HepG2 (cell line): ENCODE measurements at regions not wholly inside any gene's neighbourhood (a gene's known extent, or its start where the extent isn't known, plus 50 kb on each side); places are given as distances from the start of the nearest gene placed in this dataset.
A peak's percentile ranks its signal among the peaks of the same experiment; 100 is the strongest.

Source experiments
- GABPA ChIP-seq, 2 experiments: IDR thresholded peaks; 2 replicates each; pipeline ENCODE4 v1.6.1; 2011 to 2016; ENCODE audit warnings: low read depth in 2 of 2, low read length in 1 of 2, missing biosample characterization in 1 of 2, missing genetic modification characterization in 1 of 2
- NFKB2 ChIP-seq: sonication (generic); formaldehyde crosslinking; IDR thresholded peaks from 2 replicates; pipeline ENCODE4 v1.4.0; 2020; ENCODE audit warnings: missing genetic modification reagents, borderline replicate concordance
- NFYC ChIP-seq: IDR thresholded peaks from 2 replicates; pipeline ENCODE4 v1.6.1; 2016; ENCODE audit warnings: missing genetic modification reagents, missing compliant biosample characterization
- NR2F6 ChIP-seq, 2 experiments: IDR thresholded peaks; 2 replicates each; pipeline ENCODE4 v1.6.1; 2016; ENCODE audit warnings: antibody characterized with exemption in 1 of 2, mild to moderate bottlenecking in 1 of 2
- REPIN1 ChIP-seq: sonication (generic); formaldehyde crosslinking; IDR thresholded peaks from 2 replicates; pipeline ENCODE4 v1.8.0; 2022; ENCODE audit warnings: missing genetic modification reagents, low read depth, mild to moderate bottlenecking, borderline replicate concordance
- SIX4 ChIP-seq: sonication (generic); formaldehyde crosslinking; IDR thresholded peaks from 2 replicates; pipeline ENCODE4 v1.4.0; 2020; ENCODE audit warnings: missing genetic modification reagents
- SMAD3 ChIP-seq: sonication (generic); formaldehyde crosslinking; IDR thresholded peaks from 2 replicates; pipeline ENCODE4 v1.4.0; 2020; ENCODE audit warnings: missing genetic modification reagents
- SOX5 ChIP-seq: IDR thresholded peaks from 2 replicates; pipeline ENCODE4 v1.6.1; 2016; ENCODE audit warnings: borderline replicate concordance
- SRSF4 ChIP-seq: fragments of 200-400 bp; formaldehyde crosslinking; IDR thresholded peaks from one replicate; pipeline ENCODE4 v1.6.1; 2018; ENCODE audit warnings: mild to moderate bottlenecking, low read depth, low read length, moderate library complexity; ENCODE audit not compliant: poor library complexity, severe bottlenecking
- ZBTB1 ChIP-seq: sonication (generic); formaldehyde crosslinking; IDR thresholded peaks from 2 replicates; pipeline ENCODE4 v1.4.0; 2020; ENCODE audit warnings: missing genetic modification reagents, borderline replicate concordance
- ZBTB42 ChIP-seq: sonication (generic); formaldehyde crosslinking; IDR thresholded peaks from 2 replicates; pipeline ENCODE4 v1.5.0; 2020; ENCODE audit warnings: mild to moderate bottlenecking, missing genetic modification reagents
- ZBTB7B ChIP-seq: sonication (generic); formaldehyde crosslinking; IDR thresholded peaks from 2 replicates; pipeline ENCODE4 v1.4.0; 2020; ENCODE audit warnings: missing genetic modification reagents
- ZFP82 ChIP-seq: sonication (generic); formaldehyde crosslinking; IDR thresholded peaks from 2 replicates; pipeline ENCODE4 v1.5.1; 2020; ENCODE audit warnings: mild to moderate bottlenecking, missing genetic modification reagents, borderline replicate concordance
- ZNF101 ChIP-seq: sonication (generic); formaldehyde crosslinking; IDR thresholded peaks from 2 replicates; pipeline ENCODE4 v1.4.0; 2020; ENCODE audit warnings: mild to moderate bottlenecking, low read depth, missing genetic modification reagents, borderline replicate concordance
- ZNF343 ChIP-seq: sonication (generic); formaldehyde crosslinking; IDR thresholded peaks from 2 replicates; pipeline ENCODE4 v1.4.0; 2020; ENCODE audit warnings: mild to moderate bottlenecking, missing genetic modification reagents
- ZNF496 ChIP-seq: sonication (generic); formaldehyde crosslinking; IDR thresholded peaks from 2 replicates; pipeline ENCODE4 v1.8.1; 2023; ENCODE audit warnings: mild to moderate bottlenecking, moderate library complexity, missing genetic modification reagents; ENCODE audit not compliant: insufficient replicate concordance
- ZNF501 ChIP-seq: sonication (generic); formaldehyde crosslinking; IDR thresholded peaks from 2 replicates; pipeline ENCODE4 v1.5.1; 2020; ENCODE audit warnings: mild to moderate bottlenecking, moderate library complexity, missing genetic modification reagents
- ZNF563 ChIP-seq: sonication (generic); formaldehyde crosslinking; IDR thresholded peaks from 2 replicates; pipeline ENCODE4 v1.8.0; 2022; ENCODE audit warnings: mild to moderate bottlenecking, moderate library complexity, missing genetic modification reagents
- ZNF768 ChIP-seq: sonication (generic); formaldehyde crosslinking; IDR thresholded peaks from 2 replicates; pipeline ENCODE4 v1.4.0; 2020; ENCODE audit warnings: missing genetic modification reagents
- ZNF782 ChIP-seq: sonication (generic); formaldehyde crosslinking; IDR thresholded peaks from 2 replicates; pipeline ENCODE4 v1.4.0; 2020; ENCODE audit warnings: missing genetic modification reagents, mild to moderate bottlenecking, borderline replicate concordance
- TF ChIP-seq, protein P1 (sequence below): sonication (generic); formaldehyde crosslinking; IDR thresholded peaks from 2 replicates; pipeline ENCODE4 v1.4.0; 2020; ENCODE audit warnings: missing genetic modification reagents
- TF ChIP-seq, protein P2 (sequence below): sonication (generic); formaldehyde crosslinking; IDR thresholded peaks from 2 replicates; pipeline ENCODE4 v1.4.0; 2020; ENCODE audit warnings: mild to moderate bottlenecking, missing genetic modification reagents
- TF ChIP-seq, protein P3 (sequence below): sonication (generic); formaldehyde crosslinking; IDR thresholded peaks from 2 replicates; pipeline ENCODE4 v1.8.0; 2022; ENCODE audit warnings: missing genetic modification reagents, mild to moderate bottlenecking, borderline replicate concordance
- TF ChIP-seq, protein P4 (sequence below): sonication (generic); formaldehyde crosslinking; IDR thresholded peaks from 2 replicates; pipeline ENCODE4 v1.4.0; 2020; ENCODE audit warnings: low read depth, mild to moderate bottlenecking, missing genetic modification reagents

DNA sequence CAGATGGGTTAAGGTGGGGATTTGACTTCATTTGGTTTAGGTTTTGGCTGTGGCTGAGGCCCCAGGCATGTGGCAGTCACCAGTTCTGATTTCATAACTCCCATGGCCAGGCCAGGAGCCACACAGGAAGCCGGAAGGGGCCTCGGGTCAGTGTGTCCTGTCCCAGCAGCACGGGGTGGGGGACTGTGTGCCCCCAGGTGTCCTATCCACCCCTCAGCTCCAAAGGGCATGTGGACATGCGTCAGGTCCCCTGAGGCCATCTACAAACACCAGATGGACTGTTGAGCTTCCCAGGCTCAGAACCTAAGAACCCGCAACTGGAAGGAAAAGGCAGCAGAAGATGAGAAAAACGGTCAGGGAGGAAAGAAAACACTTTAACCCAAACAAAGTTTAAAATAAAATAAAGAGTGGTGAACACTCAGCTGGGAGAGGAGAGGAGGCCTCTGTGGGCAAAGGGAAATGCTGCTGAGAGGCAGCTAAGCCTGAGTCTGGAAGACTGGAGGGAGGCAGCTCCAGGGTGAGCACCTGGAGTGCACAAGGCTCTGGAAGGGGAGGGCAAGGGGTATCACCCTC is 260.8 kb downstream of the AUH start (continued):
- TF ChIP-seq ZNF768 (CRISPR knock-in tag) (peak; percentile 19; the same call in 1 of the 2 replicates), NFYC (CRISPR knock-in tag) (peak; percentile 23; the same call in 1 of the 2 replicates), ZFP82 (peak; percentile 75; the same call in 1 of the 2 replicates), SIX4 (CRISPR knock-in tag) (no peak), ZBTB1 (CRISPR knock-in tag) (no peak), ZNF496 (no peak), NFKB2 (CRISPR knock-in tag) (peak; percentile 69; the same call in 1 of the 2 replicates), SRSF4 (no peak), ZNF563 (CRISPR knock-in tag) (peak; percentile 75; the same call in 1 of the 2 replicates), ZBTB42 (no peak; the same call in 1 of the 2 replicates), ZNF501 (CRISPR knock-in tag) (peak; percentile 97), ZNF343 (no peak), ZBTB7B (CRISPR knock-in tag) (peak; percentile 98), SOX5 (CRISPR knock-in tag) (peak; percentile 69; the same call in 1 of the 2 replicates), NR2F6 (IDR thresholded peaks at IDR 0.05) (peak; percentile 69), NR2F6 (CRISPR knock-in tag; IDR thresholded peaks at IDR 0.05) (peak; percentile 80), SMAD3 (CRISPR knock-in tag) (peak; percentile 68; the same call in 1 of the 2 replicates), ZNF782 (CRISPR knock-in tag) (0 out of 2 replicates have a peak, but pooled peaks have one; percentile 18), GABPA (IDR thresholded peaks at IDR 0.05; ENCODE audit: low read depth, low read length) (peak; percentile 53), GABPA (CRISPR knock-in tag; IDR thresholded peaks at IDR 0.05; ENCODE audit: low read depth) (peak; percentile 85), REPIN1 (CRISPR knock-in tag) (peak; percentile 87), ZNF101 (CRISPR knock-in tag) (no peak)
- TF ChIP-seq, protein P1, sequence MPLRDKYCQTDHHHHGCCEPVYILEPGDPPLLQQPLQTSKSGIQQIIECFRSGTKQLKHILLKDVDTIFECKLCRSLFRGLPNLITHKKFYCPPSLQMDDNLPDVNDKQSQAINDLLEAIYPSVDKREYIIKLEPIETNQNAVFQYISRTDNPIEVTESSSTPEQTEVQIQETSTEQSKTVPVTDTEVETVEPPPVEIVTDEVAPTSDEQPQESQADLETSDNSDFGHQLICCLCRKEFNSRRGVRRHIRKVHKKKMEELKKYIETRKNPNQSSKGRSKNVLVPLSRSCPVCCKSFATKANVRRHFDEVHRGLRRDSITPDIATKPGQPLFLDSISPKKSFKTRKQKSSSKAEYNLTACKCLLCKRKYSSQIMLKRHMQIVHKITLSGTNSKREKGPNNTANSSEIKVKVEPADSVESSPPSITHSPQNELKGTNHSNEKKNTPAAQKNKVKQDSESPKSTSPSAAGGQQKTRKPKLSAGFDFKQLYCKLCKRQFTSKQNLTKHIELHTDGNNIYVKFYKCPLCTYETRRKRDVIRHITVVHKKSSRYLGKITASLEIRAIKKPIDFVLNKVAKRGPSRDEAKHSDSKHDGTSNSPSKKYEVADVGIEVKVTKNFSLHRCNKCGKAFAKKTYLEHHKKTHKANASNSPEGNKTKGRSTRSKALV (CRISPR knock-in tag), result peak; percentile 88
- TF ChIP-seq, protein P2, sequence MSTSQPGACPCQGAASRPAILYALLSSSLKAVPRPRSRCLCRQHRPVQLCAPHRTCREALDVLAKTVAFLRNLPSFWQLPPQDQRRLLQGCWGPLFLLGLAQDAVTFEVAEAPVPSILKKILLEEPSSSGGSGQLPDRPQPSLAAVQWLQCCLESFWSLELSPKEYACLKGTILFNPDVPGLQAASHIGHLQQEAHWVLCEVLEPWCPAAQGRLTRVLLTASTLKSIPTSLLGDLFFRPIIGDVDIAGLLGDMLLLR, result no peak
- TF ChIP-seq, protein P3, sequence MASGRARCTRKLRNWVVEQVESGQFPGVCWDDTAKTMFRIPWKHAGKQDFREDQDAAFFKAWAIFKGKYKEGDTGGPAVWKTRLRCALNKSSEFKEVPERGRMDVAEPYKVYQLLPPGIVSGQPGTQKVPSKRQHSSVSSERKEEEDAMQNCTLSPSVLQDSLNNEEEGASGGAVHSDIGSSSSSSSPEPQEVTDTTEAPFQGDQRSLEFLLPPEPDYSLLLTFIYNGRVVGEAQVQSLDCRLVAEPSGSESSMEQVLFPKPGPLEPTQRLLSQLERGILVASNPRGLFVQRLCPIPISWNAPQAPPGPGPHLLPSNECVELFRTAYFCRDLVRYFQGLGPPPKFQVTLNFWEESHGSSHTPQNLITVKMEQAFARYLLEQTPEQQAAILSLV (CRISPR knock-in tag), result no peak; the same call in 1 of the 2 replicates
- TF ChIP-seq, protein P4, sequence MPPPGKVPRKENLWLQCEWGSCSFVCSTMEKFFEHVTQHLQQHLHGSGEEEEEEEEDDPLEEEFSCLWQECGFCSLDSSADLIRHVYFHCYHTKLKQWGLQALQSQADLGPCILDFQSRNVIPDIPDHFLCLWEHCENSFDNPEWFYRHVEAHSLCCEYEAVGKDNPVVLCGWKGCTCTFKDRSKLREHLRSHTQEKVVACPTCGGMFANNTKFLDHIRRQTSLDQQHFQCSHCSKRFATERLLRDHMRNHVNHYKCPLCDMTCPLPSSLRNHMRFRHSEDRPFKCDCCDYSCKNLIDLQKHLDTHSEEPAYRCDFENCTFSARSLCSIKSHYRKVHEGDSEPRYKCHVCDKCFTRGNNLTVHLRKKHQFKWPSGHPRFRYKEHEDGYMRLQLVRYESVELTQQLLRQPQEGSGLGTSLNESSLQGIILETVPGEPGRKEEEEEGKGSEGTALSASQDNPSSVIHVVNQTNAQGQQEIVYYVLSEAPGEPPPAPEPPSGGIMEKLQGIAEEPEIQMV, result peak; percentile 66; the same call in 1 of the 2 replicates
